ENCODE measurements at regions not wholly inside any gene's neighbourhood (a gene's known extent, or its start where the extent isn't known, plus 50 kb on each side); places are given as distances from the start of the nearest gene placed in this dataset.

GRCh38 chr11:131179836-131180235, 190.6 kb upstream of the NTM start (continued):
- TF ChIP-seq PRDM15 (CRISPR knock-in tag; IDR thresholded peaks at IDR 0.05) (no peak), BCLAF1 (IDR thresholded peaks at IDR 0.05) (no peak), ETV6 (conservative IDR thresholded peaks at IDR 0.05 in 1 of 2, IDR thresholded peaks at IDR 0.05 in 1 of 2; ENCODE audit: borderline replicate concordance in 1 of 2, low read depth in 1 of 2) (no peak), MEF2A (IDR thresholded peaks at IDR 0.05; ENCODE audit: insufficient read depth, low read depth, low read length) (no peak), KAT2A (conservative IDR thresholded peaks at IDR 0.05; ENCODE audit: control insufficient read depth, low read depth, low read length) (no peak), ZNF274 (IDR thresholded peaks at IDR 0.05; ENCODE audit: insufficient read depth, insufficient read length) (no peak)

Measured in GM12878 (cell line).